Calu3 (cell line): ENCODE measurements at regions not wholly inside any gene's neighbourhood (a gene's known extent, or its start where the extent isn't known, plus 50 kb on each side); places are given as distances from the start of the nearest gene placed in this dataset.

Source experiments
- BruUV-seq: library from RNA; stranded (reverse); fragments of 400-500 nt; replicated peaks from 2 replicates; lab custom pipeline; 2021; lab: Mats Ljungman, UMichigan
- CTCF ChIA-PET: fragments of 300-600 bp; sonication (Branson Sonifier 250); formaldehyde crosslinking; loops from one replicate; lab custom pipeline; 2022; ENCODE audit warnings: antibody characterized with exemption; lab: Charles Lee
- DNase-seq: peaks from one replicate; pipeline ENCODE4 v3.0.0; 2022
- H3K27ac Mint-ChIP-seq: one replicate; pipeline ENCODE4 v1.8.0; 2022; ENCODE audit warnings: mixed read lengths; ENCODE audit not compliant: unreplicated experiment
- H3K27me3 Mint-ChIP-seq: one replicate; pipeline ENCODE4 v1.8.0; 2022; ENCODE audit warnings: mixed read lengths; ENCODE audit not compliant: unreplicated experiment
- H3K36me3 Mint-ChIP-seq: one replicate; pipeline ENCODE4 v1.8.0; 2022; ENCODE audit warnings: mild to moderate bottlenecking, moderate library complexity, mixed read lengths; ENCODE audit not compliant: insufficient read depth, unreplicated experiment
- H3K4me1 Mint-ChIP-seq: one replicate; pipeline ENCODE4 v1.8.0; 2022; ENCODE audit warnings: mild to moderate bottlenecking, low read depth, mixed read lengths; ENCODE audit not compliant: unreplicated experiment
- H3K4me3 Mint-ChIP-seq: one replicate; pipeline ENCODE4 v1.8.0; 2022; ENCODE audit warnings: mild to moderate bottlenecking, low read depth, moderate library complexity, mixed read lengths; ENCODE audit not compliant: unreplicated experiment
- H3K9me3 Mint-ChIP-seq: one replicate; pipeline ENCODE4 v1.8.0; 2022; ENCODE audit warnings: low read depth, mixed read lengths; ENCODE audit not compliant: unreplicated experiment
- CTCF ChIP-seq: fragments of 200-600 bp; IDR thresholded peaks from one replicate; pipeline ENCODE4 v1.8.0; 2022; ENCODE audit warnings: antibody characterized with exemption; ENCODE audit not compliant: unreplicated experiment
- intact Hi-C: fragments of 100-400 bp; cut with micrococcal nuclease; formaldehyde crosslinking; loops from one replicate; pipeline ENCODE4 v1.10.0; 2022; ENCODE audit not compliant: unreplicated experiment

- Mint-ChIP-seq H3K27me3 (no peaks in the 10 kb centered on the region), H3K9me3 (no peaks in the 10 kb centered on the region), H3K4me1 (peaks cover 14% of the 10 kb centered on the region), H3K36me3 (peaks cover 6% of the 10 kb centered on the region), H3K4me3 (no peak overlapping the region), H3K27ac (no peak overlapping the region)
- no peak for DNase-seq
- intact Hi-C loops: loop anchor here (10.0 kb wide), 1 partner anchor 135 kb away; no protein-coding TSS in a partner anchor
- BruUV-seq: no TSS peak
- CTCF ChIA-PET: interaction anchor here (0.7 kb wide), 1 partner anchor 168 kb away, joined by 3 read pairs; no protein-coding TSS in a partner anchor
- TF ChIP-seq CTCF: no peak
Measured at GRCh38 chr6:158249340-158249836, 62.9 kb upstream of the TULP4 start.

GRCh38 chr6:158251565-158251964 lies 60.7 kb upstream of the TULP4 start:
- CTCF ChIA-PET: no interaction called here
- H3K4me1 Mint-ChIP-seq: no peaks in the 10 kb centered on the region
- no peak overlapping the region for H3K4me3 Mint-ChIP-seq
- DNase-seq: no peak
- BruUV-seq: no TSS peak
- no peaks in the 10 kb centered on the region for H3K27me3 Mint-ChIP-seq
- no peak for TF ChIP-seq CTCF
- no peak overlapping the region for H3K27ac Mint-ChIP-seq
- no peaks in the 10 kb centered on the region for H3K9me3 Mint-ChIP-seq
- H3K36me3 Mint-ChIP-seq: no peaks in the 10 kb centered on the region
- intact Hi-C loops: no loop called here

- Mint-ChIP-seq H3K4me1 (no peaks in the 10 kb centered on the region), H3K9me3 (no peaks in the 10 kb centered on the region), H3K36me3 (no peaks in the 10 kb centered on the region), H3K4me3 (no peak overlapping the region), H3K27me3 (no peaks in the 10 kb centered on the region), H3K27ac (no peak overlapping the region)
- no TSS peak for BruUV-seq
- no peak for TF ChIP-seq CTCF
- intact Hi-C loops: no loop called here
- no peak for DNase-seq
- CTCF ChIA-PET: interaction anchor here (1.1 kb wide), 1 partner anchor 28 kb away, joined by 3 read pairs; no protein-coding TSS in a partner anchor
Measured at GRCh38 chr6:158253248-158253647, 59.0 kb upstream of the TULP4 start.

- Mint-ChIP-seq H3K4me1 (no peaks in the 10 kb centered on the region), H3K27ac (no peak overlapping the region), H3K4me3 (no peak overlapping the region), H3K27me3 (no peaks in the 10 kb centered on the region), H3K9me3 (no peaks in the 10 kb centered on the region), H3K36me3 (no peaks in the 10 kb centered on the region)
- intact Hi-C loops: no loop called here
- no TSS peak for BruUV-seq
- CTCF ChIA-PET: no interaction called here
- no peak for DNase-seq
- no peak for TF ChIP-seq CTCF
Measured at GRCh38 chr6:158255275-158255988, 56.8 kb upstream of the TULP4 start.
